GM10266 (cell line): ENCODE measurements at regions not wholly inside any gene's neighbourhood (a gene's known extent, or its start where the extent isn't known, plus 50 kb on each side); places are given as distances from the start of the nearest gene placed in this dataset.

Source experiments
- DNase-seq: peaks from one replicate; pipeline ENCODE4 v3.0.0; 2012; ENCODE audit errors: extremely low spot score
- CTCF ChIP-seq: IDR thresholded peaks from 2 replicates; pipeline ENCODE4 v1.5.1; 2012; ENCODE audit warnings: mild to moderate bottlenecking, low read depth; ENCODE audit not compliant: control insufficient read depth, insufficient read depth; ENCODE audit errors: missing control alignments

DNA sequence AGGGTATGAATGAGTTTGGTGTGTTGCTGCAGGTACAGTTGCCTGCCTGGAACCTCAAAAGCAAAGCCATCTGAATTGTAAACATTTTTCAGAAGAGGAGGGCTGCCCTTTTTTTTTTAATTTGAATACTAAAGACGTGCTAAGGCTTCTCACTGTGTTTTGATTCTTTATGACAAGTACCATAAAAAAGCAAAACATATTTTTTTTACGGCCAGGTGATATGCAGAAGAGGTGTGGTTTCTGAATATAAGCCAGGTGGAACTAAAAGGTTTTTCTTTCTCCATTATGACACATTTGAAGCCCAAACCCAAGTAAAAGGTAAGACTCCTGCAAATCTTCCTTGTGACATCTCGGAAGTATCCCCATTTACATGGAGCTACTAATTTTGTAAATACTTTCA lies 246.3 kb downstream of the IRS1 start:
- DNase-seq = no peak
- no peak for TF ChIP-seq CTCF

- no peak for TF ChIP-seq CTCF
- no peak for DNase-seq
Observed at GRCh38 chr2:226552571-226553285, 246.9 kb downstream of the IRS1 start.

GRCh38 chr2:226551522-226552250 lies 247.9 kb downstream of the IRS1 start:
- DNase-seq = no peak
- TF ChIP-seq CTCF = no peak

- TF ChIP-seq CTCF = no peak
Observed at GRCh38 chr2:226550801-226551200, 248.8 kb downstream of the IRS1 start.

DNA sequence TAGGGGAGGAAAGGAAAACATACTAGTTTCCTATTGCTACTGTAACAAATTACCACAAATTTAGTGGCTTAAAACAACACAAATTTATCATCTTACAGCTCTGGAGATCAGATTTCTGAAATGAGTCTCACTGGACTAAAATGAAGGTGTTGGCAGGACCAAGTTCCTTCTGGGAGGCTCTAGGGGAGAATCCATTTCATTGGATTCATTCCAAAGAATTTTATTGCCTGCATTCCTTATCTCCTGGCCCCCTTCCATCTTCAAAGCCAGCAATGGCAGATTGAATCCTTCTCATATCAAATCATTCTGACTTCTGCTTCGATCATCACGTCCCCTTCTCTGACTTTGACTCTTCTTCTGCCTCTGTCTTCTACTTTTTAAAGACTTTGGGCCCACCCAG lies 250.9 kb downstream of the IRS1 start:
- DNase-seq = no peak
- no peak for TF ChIP-seq CTCF

More at GRCh38 chr2:226550801-226551200, 248.8 kb downstream of the IRS1 start:
- no peak for DNase-seq

DNA sequence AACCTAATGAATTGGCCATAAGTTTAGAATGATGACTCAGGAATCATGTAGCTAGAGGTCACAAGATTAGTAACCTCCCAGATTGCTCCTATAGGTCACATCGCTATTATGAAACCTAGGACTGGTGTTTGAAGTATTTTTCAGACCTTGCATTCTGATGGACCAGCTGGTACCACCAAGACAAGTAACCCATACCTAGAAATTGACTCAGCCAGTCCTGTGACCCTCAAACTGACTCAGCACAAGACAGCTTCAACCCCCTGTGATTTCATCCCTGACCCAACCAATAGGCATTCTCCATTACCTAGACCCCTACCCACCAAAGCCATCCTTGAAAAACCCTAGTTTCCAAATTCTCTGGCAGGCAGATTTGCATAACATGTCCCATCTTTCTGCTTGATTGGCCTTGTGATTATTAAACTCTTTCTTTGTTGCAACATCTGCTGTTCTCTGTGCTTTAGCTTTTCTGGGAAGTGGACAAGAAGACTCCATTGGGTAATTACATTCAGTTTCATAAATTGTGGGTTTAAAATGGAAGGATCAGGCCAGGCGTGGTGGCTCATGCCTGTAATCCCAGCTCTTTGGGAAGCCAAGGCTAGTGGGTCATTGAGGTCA lies 254.9 kb downstream of the IRS1 start:
- TF ChIP-seq CTCF = no peak
- DNase-seq = no peak
